Stimulated activated effector memory CD8-positive, alpha-beta T cell treated with anti-CD3 and anti-CD28 coated beads, Interleukin-12 subunit alpha, Interleukin-12 subunit beta, amount 100 ng/mL, for 72 hours (primary cell): ENCODE measurements at regions not wholly inside any gene's neighbourhood (a gene's known extent, or its start where the extent isn't known, plus 50 kb on each side); places are given as distances from the start of the nearest gene placed in this dataset.

Experiments
- ATAC-seq: fragments of 150-1000 bp; cut with Tn5 transposase; 2 replicates; pipeline ENCODE4 v1.10.0; 2021
- DNase-seq, 2 donors: peaks; one replicate each; pipeline ENCODE4 v3.0.0; 2021 to 2022; ENCODE audit warnings: low spot score in 2 of 2
- H3K27ac Mint-ChIP-seq: one replicate; pipeline ENCODE4 v1.8.0; 2022; ENCODE audit warnings: mild to moderate bottlenecking, mixed read lengths
- H3K36me3 Mint-ChIP-seq: one replicate; pipeline ENCODE4 v1.8.0; 2022; ENCODE audit warnings: mild to moderate bottlenecking, mixed read lengths
- H3K4me1 Mint-ChIP-seq: one replicate; pipeline ENCODE4 v1.8.0; 2022; ENCODE audit warnings: mixed read lengths
- H3K4me3 Mint-ChIP-seq: one replicate; pipeline ENCODE4 v1.8.0; 2022; ENCODE audit warnings: mild to moderate bottlenecking, mixed read lengths
- H3K9me3 Mint-ChIP-seq: one replicate; pipeline ENCODE4 v1.8.0; 2022; ENCODE audit warnings: mixed read lengths

- Mint-ChIP-seq H3K4me3 (no peak overlapping the region), H3K4me1 (peaks cover 10% of the 10 kb centered on the region), H3K36me3 (no peaks in the 10 kb centered on the region), H3K9me3 (peaks cover 6% of the 10 kb centered on the region), H3K27ac (no peak overlapping the region)
- no peak for DNase-seq
- ATAC-seq, result no peak
These were observed 350.8 kb downstream of the BRD1 start for GRCh38 chr22:49476800-49477400.

GRCh38 chr22:49476176-49476575 lies 351.5 kb downstream of the BRD1 start:
- no peak for DNase-seq
- peaks cover 6% of the 10 kb centered on the region for H3K9me3 Mint-ChIP-seq
- no peak overlapping the region for H3K4me3 Mint-ChIP-seq
- no peak overlapping the region for H3K27ac Mint-ChIP-seq
- no peaks in the 10 kb centered on the region for H3K36me3 Mint-ChIP-seq
- no peak for ATAC-seq
- peaks cover 3% of the 10 kb centered on the region for H3K4me1 Mint-ChIP-seq

GRCh38 chr22:49475253-49475652 lies 352.4 kb downstream of the BRD1 start:
- no peak overlapping the region for H3K4me3 Mint-ChIP-seq

GRCh38 chr22:49473286-49473685 lies 354.4 kb downstream of the BRD1 start:
- DNase-seq (no peak), ATAC-seq (no peak)
- Mint-ChIP-seq H3K36me3 (no peaks in the 10 kb centered on the region), H3K4me3 (no peak overlapping the region), H3K9me3 (peaks cover 6% of the 10 kb centered on the region), H3K4me1 (no peaks in the 10 kb centered on the region), H3K27ac (no peak overlapping the region)

More at GRCh38 chr22:49475253-49475652, 352.4 kb downstream of the BRD1 start:
- ATAC-seq, result no peak
- Mint-ChIP-seq H3K9me3 (peaks cover 6% of the 10 kb centered on the region), H3K4me1 (no peaks in the 10 kb centered on the region), H3K36me3 (no peaks in the 10 kb centered on the region), H3K27ac (no peak overlapping the region)
- DNase-seq, result no peak

- no peak for DNase-seq
- H3K27ac Mint-ChIP-seq, result no peak overlapping the region
- no peak overlapping the region for H3K4me3 Mint-ChIP-seq
- H3K36me3 Mint-ChIP-seq, result no peaks in the 10 kb centered on the region
- no peaks in the 10 kb centered on the region for H3K4me1 Mint-ChIP-seq
- H3K9me3 Mint-ChIP-seq, result no peaks in the 10 kb centered on the region
- no peak for ATAC-seq
These were observed 356.8 kb downstream of the BRD1 start for GRCh38 chr22:49470741-49471503.

- DNase-seq, result no peak
- H3K27ac Mint-ChIP-seq, result no peak overlapping the region
- no peak for ATAC-seq
- no peaks in the 10 kb centered on the region for H3K9me3 Mint-ChIP-seq
- no peak overlapping the region for H3K4me3 Mint-ChIP-seq
- H3K4me1 Mint-ChIP-seq, result no peaks in the 10 kb centered on the region
- H3K36me3 Mint-ChIP-seq, result no peaks in the 10 kb centered on the region
These were observed 357.6 kb downstream of the BRD1 start for GRCh38 chr22:49469896-49470740.

- ATAC-seq (no peak), DNase-seq (no peak)
- no peak overlapping the region for H3K27ac Mint-ChIP-seq
- H3K9me3 Mint-ChIP-seq, result no peaks in the 10 kb centered on the region
- no peak overlapping the region for H3K4me3 Mint-ChIP-seq
- H3K36me3 Mint-ChIP-seq, result no peaks in the 10 kb centered on the region
- H3K4me1 Mint-ChIP-seq, result no peaks in the 10 kb centered on the region
These were observed 359.0 kb downstream of the BRD1 start for GRCh38 chr22:49468487-49469198.

GRCh38 chr22:49466878-49467595 lies 360.6 kb downstream of the BRD1 start:
- H3K4me1 Mint-ChIP-seq, result no peaks in the 10 kb centered on the region
- H3K4me3 Mint-ChIP-seq, result no peak overlapping the region
- DNase-seq, result no peak
- H3K27ac Mint-ChIP-seq, result no peak overlapping the region
- ATAC-seq, result no peak
- H3K9me3 Mint-ChIP-seq, result no peaks in the 10 kb centered on the region
- no peaks in the 10 kb centered on the region for H3K36me3 Mint-ChIP-seq

- Mint-ChIP-seq H3K4me1 (no peaks in the 10 kb centered on the region), H3K4me3 (no peak overlapping the region), H3K27ac (no peak overlapping the region), H3K9me3 (no peaks in the 10 kb centered on the region), H3K36me3 (no peaks in the 10 kb centered on the region)
- no peak for DNase-seq
- no peak for ATAC-seq
These were observed 363.6 kb downstream of the BRD1 start for GRCh38 chr22:49464037-49464436.

GRCh38 chr22:49462795-49463194 lies 364.9 kb downstream of the BRD1 start:
- no peak for DNase-seq
- Mint-ChIP-seq H3K36me3 (no peaks in the 10 kb centered on the region), H3K27ac (no peak overlapping the region), H3K9me3 (no peaks in the 10 kb centered on the region), H3K4me1 (no peaks in the 10 kb centered on the region), H3K4me3 (no peak overlapping the region)
- ATAC-seq, result no peak

GRCh38 chr22:49462291-49462690 lies 365.4 kb downstream of the BRD1 start:
- Mint-ChIP-seq H3K36me3 (no peaks in the 10 kb centered on the region), H3K27ac (no peak overlapping the region), H3K4me3 (no peak overlapping the region), H3K4me1 (no peaks in the 10 kb centered on the region), H3K9me3 (no peaks in the 10 kb centered on the region)
- ATAC-seq (no peak), DNase-seq (no peak)

GRCh38 chr22:49461674-49462073 lies 366.0 kb downstream of the BRD1 start:
- Mint-ChIP-seq H3K4me1 (no peaks in the 10 kb centered on the region), H3K4me3 (no peak overlapping the region), H3K36me3 (no peaks in the 10 kb centered on the region), H3K27ac (no peak overlapping the region), H3K9me3 (no peaks in the 10 kb centered on the region)
- no peak for ATAC-seq
- no peak for DNase-seq

GRCh38 chr22:49460592-49461281 lies 366.9 kb downstream of the BRD1 start:
- H3K4me3 Mint-ChIP-seq, result no peak overlapping the region
- ATAC-seq (no peak), DNase-seq (no peak)
- no peak overlapping the region for H3K27ac Mint-ChIP-seq
- no peaks in the 10 kb centered on the region for H3K36me3 Mint-ChIP-seq
- no peaks in the 10 kb centered on the region for H3K9me3 Mint-ChIP-seq
- no peaks in the 10 kb centered on the region for H3K4me1 Mint-ChIP-seq

GRCh38 chr22:49460091-49460490 lies 367.6 kb downstream of the BRD1 start:
- DNase-seq (no peak), ATAC-seq (no peak)
- H3K36me3 Mint-ChIP-seq, result no peaks in the 10 kb centered on the region
- H3K4me1 Mint-ChIP-seq, result no peaks in the 10 kb centered on the region
- no peak overlapping the region for H3K27ac Mint-ChIP-seq
- no peaks in the 10 kb centered on the region for H3K9me3 Mint-ChIP-seq
- no peak overlapping the region for H3K4me3 Mint-ChIP-seq
